HepG2 (cell line): ENCODE measurements at regions not wholly inside any gene's neighbourhood (a gene's known extent, or its start where the extent isn't known, plus 50 kb on each side); places are given as distances from the start of the nearest gene placed in this dataset.

ENCODE experiments used
- ATAC-seq: fragments of 200-7000 bp; cut with Tn5 transposase; 3 replicates; pipeline ENCODE4 v1.9.1; 2020; ENCODE audit warnings: mild to moderate bottlenecking, moderate library complexity
- BruUV-seq: library from RNA; stranded (reverse); fragments of 400-500 nt; replicated peaks from 2 replicates; lab custom pipeline; 2021; lab: Mats Ljungman, UMichigan
- CTCF ChIA-PET: fragments of 300-600 bp; formaldehyde crosslinking; extraction: SDS; loops from one replicate; lab custom pipeline; 2021; ENCODE audit warnings: low total read pairs, inconsistent platforms, low intra/inter-chr PET ratio; lab: Yijun Ruan, JAX
- POLR2A ChIA-PET: fragments of 350-600 bp; sonication (Branson Sonifier 250); formaldehyde crosslinking; loops from one replicate; lab custom pipeline; 2020; ENCODE audit warnings: antibody characterized with exemption, inconsistent platforms; lab: Yijun Ruan, JAX
- DNase-seq: peaks from one replicate; pipeline ENCODE4 v3.0.0-alpha.2; 2015; ENCODE audit warnings: low spot score
- FAIRE-seq: peaks from 3 replicates; lab custom pipeline; 2011; peaks lifted over from hg19 to GRCh38; lab: Jason Lieb, UNC
- H2AFZ ChIP-seq: one replicate; pipeline ENCODE4 v1.6.1; 2011; ENCODE audit warnings: low read length, inconsistent platforms
- H3K27ac ChIP-seq: fragments of 300-600 bp; 3 replicates; pipeline ENCODE4 v1.8.0; 2011; ENCODE audit warnings: mixed run types, mild to moderate bottlenecking, mixed read lengths, low read length, inconsistent platforms; ENCODE audit not compliant: insufficient read depth; ENCODE audit errors: extremely low read length
- H3K27me3 ChIP-seq, 2 experiments: fragments of 200-600 bp in 1 of 2; 2 replicates in 1 of 2; 3 replicates in 1 of 2; pipeline versions ENCODE4 v1.6.0 to v1.8.0; 2011; ENCODE audit warnings: low read length in 2 of 2, mild to moderate bottlenecking in 2 of 2, moderate library complexity in 2 of 2, inconsistent platforms in 1 of 2; ENCODE audit not compliant: insufficient read depth in 2 of 2, control insufficient read depth in 1 of 2
- H3K36me3 ChIP-seq, 2 experiments: fragments of 200-600 bp in 1 of 2; replicated peaks in 1 of 2; 2 replicates in 1 of 2; 3 replicates in 1 of 2; pipeline versions ENCODE4 v1.5.1 to v1.8.0; 2011; ENCODE audit warnings: low read length in 2 of 2, inconsistent platforms in 1 of 2; ENCODE audit not compliant: insufficient read depth in 2 of 2, control insufficient read depth in 1 of 2
- H3K4me1 ChIP-seq: 2 replicates; pipeline ENCODE4 v1.5.1; 2012; ENCODE audit warnings: low read length, inconsistent platforms; ENCODE audit not compliant: insufficient read depth
- H3K4me2 ChIP-seq: 2 replicates; pipeline ENCODE4 v1.6.0; 2011; ENCODE audit warnings: low read depth, low read length, inconsistent platforms
- H3K4me3 ChIP-seq, 3 experiments: fragments of 200-600 bp in 1 of 3; sonication (generic), shearing (Covaris generic) in 1 of 3; replicated peaks in 1 of 3; 2 replicates each; pipeline ENCODE4 v1.5.1; 2011 to 2016; ENCODE audit warnings: low read length in 3 of 3, inconsistent platforms in 2 of 3, low read depth in 2 of 3, mild to moderate bottlenecking in 2 of 3, control low read depth in 1 of 3, mixed read lengths in 1 of 3; ENCODE audit not compliant: insufficient read depth in 1 of 3
- H3K79me2 ChIP-seq: one replicate; pipeline ENCODE4 v1.6.1; 2011; ENCODE audit warnings: low read length, inconsistent platforms; ENCODE audit not compliant: insufficient read depth
- H3K9ac ChIP-seq: 2 replicates; pipeline ENCODE4 v1.6.0; 2011; ENCODE audit warnings: mild to moderate bottlenecking, low read depth, low read length, inconsistent platforms; ENCODE audit not compliant: insufficient read depth
- H3K9me3 ChIP-seq: 2 replicates; pipeline ENCODE4 v1.5.1; 2012; ENCODE audit warnings: mild to moderate bottlenecking, low read length
- H4K20me1 ChIP-seq: 2 replicates; pipeline ENCODE4 v1.6.0; 2011; ENCODE audit warnings: inconsistent platforms, mild to moderate bottlenecking, low read length, moderate library complexity; ENCODE audit not compliant: insufficient read depth
- CENPX ChIP-seq: sonication (generic); formaldehyde crosslinking; IDR thresholded peaks from 2 replicates; pipeline ENCODE4 v1.9.0; 2021; ENCODE audit warnings: mild to moderate bottlenecking, missing genetic modification reagents, moderate library complexity
- HMGA1 ChIP-seq: sonication (generic); formaldehyde crosslinking; conservative IDR thresholded peaks from 2 replicates; pipeline ENCODE4 v1.4.0; 2020; ENCODE audit warnings: missing genetic modification reagents
- KAT8 ChIP-seq: IDR thresholded peaks from 2 replicates; pipeline ENCODE4 v1.6.1; 2016; ENCODE audit warnings: missing genetic modification reagents, missing compliant biosample characterization
- MEIS1 ChIP-seq: sonication (generic); formaldehyde crosslinking; IDR thresholded peaks from 2 replicates; pipeline ENCODE4 v1.9.0; 2021; ENCODE audit warnings: mild to moderate bottlenecking, missing genetic modification reagents, moderate library complexity, borderline replicate concordance
- MTA1 ChIP-seq: sonication (generic); formaldehyde crosslinking; IDR thresholded peaks from 2 replicates; pipeline ENCODE4 v1.4.0; 2020; ENCODE audit warnings: missing genetic modification reagents, mild to moderate bottlenecking, borderline replicate concordance
- NFIB ChIP-seq: sonication (generic); formaldehyde crosslinking; IDR thresholded peaks from 2 replicates; pipeline ENCODE4 v1.9.0; 2021; ENCODE audit warnings: missing genetic modification reagents, mild to moderate bottlenecking, borderline replicate concordance
- PAX8 ChIP-seq: sonication (generic); formaldehyde crosslinking; IDR thresholded peaks from 2 replicates; pipeline ENCODE4 v1.8.0; 2022; ENCODE audit warnings: mild to moderate bottlenecking, missing genetic modification reagents, borderline replicate concordance
- PCBP1 ChIP-seq: fragments of 200-400 bp; formaldehyde crosslinking; IDR thresholded peaks from 2 replicates; pipeline ENCODE4 v1.6.1; 2017; ENCODE audit warnings: mild to moderate bottlenecking, low read depth, low read length, borderline replicate concordance
- PTBP1 ChIP-seq: fragments of 200-400 bp; formaldehyde crosslinking; IDR thresholded peaks from 2 replicates; pipeline ENCODE4 v1.6.1; 2018; ENCODE audit warnings: low read length, low read depth; ENCODE audit not compliant: poor library complexity, severe bottlenecking
- UBTF ChIP-seq: sonication (generic); formaldehyde crosslinking; IDR thresholded peaks from 2 replicates; pipeline ENCODE4 v1.4.0; 2020; ENCODE audit warnings: mild to moderate bottlenecking, missing genetic modification reagents
- ZBTB8A ChIP-seq: sonication (generic); formaldehyde crosslinking; IDR thresholded peaks from 2 replicates; pipeline ENCODE4 v1.4.0; 2020; ENCODE audit warnings: mild to moderate bottlenecking, low read depth, missing genetic modification reagents, borderline replicate concordance
- ZFP41 ChIP-seq: sonication (generic); formaldehyde crosslinking; IDR thresholded peaks from 2 replicates; pipeline ENCODE4 v1.4.0; 2020; ENCODE audit warnings: mild to moderate bottlenecking, missing genetic modification reagents, borderline replicate concordance
- ZFYVE20 ChIP-seq: sonication (generic); formaldehyde crosslinking; IDR thresholded peaks from 2 replicates; pipeline ENCODE4 v1.8.0; 2023; ENCODE audit warnings: low read depth, mild to moderate bottlenecking, moderate library complexity, missing genetic modification reagents, borderline replicate concordance
- ZNF20 ChIP-seq: sonication (generic); formaldehyde crosslinking; IDR thresholded peaks from 2 replicates; pipeline ENCODE4 v1.4.0; 2020; ENCODE audit warnings: mild to moderate bottlenecking, moderate library complexity, missing genetic modification reagents
- ZNF263 ChIP-seq: sonication (generic); formaldehyde crosslinking; IDR thresholded peaks from 2 replicates; pipeline ENCODE4 v1.4.0; 2020; ENCODE audit warnings: missing genetic modification reagents
- ZNF503 ChIP-seq: sonication (generic); formaldehyde crosslinking; IDR thresholded peaks from 2 replicates; pipeline ENCODE4 v1.4.0; 2020; ENCODE audit warnings: missing genetic modification reagents
- WGBS: methylation state at CpG from one replicate; pipeline ENCODE4 v1.1.6; 2017; ENCODE audit warnings: low lambda C conversion rate; 5-methylcytosine and 5-hydroxymethylcytosine counted together
- in situ Hi-C: cut with HindIII; loops from 2 replicates; pipeline ENCODE4 v1.10.0; 2017; ENCODE audit warnings: low pct_unique_long_range_greater_than_20kb; ENCODE audit not compliant: extremely low pct_ligation_motif_present
- intact Hi-C: fragments of 100-400 bp; cut with micrococcal nuclease; formaldehyde crosslinking; loops from one replicate; pipeline ENCODE4 v1.10.0; 2022; ENCODE audit not compliant: unreplicated experiment
- TF ChIP-seq, protein P1 (sequence below): sonication (generic); formaldehyde crosslinking; IDR thresholded peaks from 2 replicates; pipeline ENCODE4 v1.5.0; 2020; ENCODE audit warnings: missing genetic modification reagents
- TF ChIP-seq, protein P2 (sequence below): sonication (generic); formaldehyde crosslinking; IDR thresholded peaks from 2 replicates; pipeline ENCODE4 v1.5.1; 2020; ENCODE audit warnings: missing genetic modification reagents, mild to moderate bottlenecking, borderline replicate concordance

GRCh38 chr14:84180336-84180735 is 1349.6 kb upstream of the FLRT2 start (continued):
- TF ChIP-seq UBTF (CRISPR knock-in tag) (no peak), MEIS1 (CRISPR knock-in tag) (no peak), ZBTB8A (CRISPR knock-in tag) (no peak)
- TF ChIP-seq, protein P1, sequence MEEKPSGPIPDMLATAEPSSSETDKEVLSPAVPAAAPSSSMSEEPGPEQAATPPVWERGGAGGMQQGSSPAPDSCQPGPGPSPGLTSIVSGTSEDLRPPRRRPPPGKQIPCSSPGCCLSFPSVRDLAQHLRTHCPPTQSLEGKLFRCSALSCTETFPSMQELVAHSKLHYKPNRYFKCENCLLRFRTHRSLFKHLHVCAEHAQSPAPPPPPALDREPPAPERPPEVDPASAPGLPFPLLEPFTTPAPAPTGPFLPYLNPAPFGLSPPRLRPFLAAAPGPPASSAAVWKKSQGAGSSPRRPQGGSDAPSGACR (CRISPR knock-in tag), result no peak

- Histone ChIP-seq H3K36me3 (no peaks in the 10 kb centered on the region), H2AFZ (no peak overlapping the region), H3K79me2 (no peaks in the 10 kb centered on the region), H3K27me3 (no peaks in the 10 kb centered on the region), H4K20me1 (no peaks in the 10 kb centered on the region), H3K4me3 (no peak overlapping the region), H3K9ac (no peak overlapping the region), H3K4me1 (no peaks in the 10 kb centered on the region), H3K27ac (no peak overlapping the region), H3K9me3 (peaks cover 79% of the 10 kb centered on the region), H3K4me2 (no peak overlapping the region)
- BruUV-seq, result no TSS peak
- no peak for FAIRE-seq
- ChIA-PET CTCF (no interaction called here), POLR2A (no interaction called here)
- in situ Hi-C loops, result no loop called here
- ATAC-seq, result no peak
- intact Hi-C loops, result loop anchor here (5.0 kb wide), 1 partner anchor 1659 kb away; no protein-coding TSS in a partner anchor
- no peak for DNase-seq
- 3% methylated on average over 2 of the region's 2 CpGs for WGBS
- TF ChIP-seq NFIB (CRISPR knock-in tag) (no peak), MTA1 (CRISPR knock-in tag) (no peak), ZNF20 (CRISPR knock-in tag) (no peak), PTBP1 (no peak), HMGA1 (CRISPR knock-in tag) (no peak), ZFP41 (CRISPR knock-in tag) (no peak), ZNF263 (CRISPR knock-in tag) (no peak), CENPX (CRISPR knock-in tag) (no peak), ZFYVE20 (no peak), ZNF503 (CRISPR knock-in tag) (no peak), KAT8 (CRISPR knock-in tag) (no peak), PCBP1 (no peak), PAX8 (CRISPR knock-in tag) (no peak)
- TF ChIP-seq, protein P2, sequence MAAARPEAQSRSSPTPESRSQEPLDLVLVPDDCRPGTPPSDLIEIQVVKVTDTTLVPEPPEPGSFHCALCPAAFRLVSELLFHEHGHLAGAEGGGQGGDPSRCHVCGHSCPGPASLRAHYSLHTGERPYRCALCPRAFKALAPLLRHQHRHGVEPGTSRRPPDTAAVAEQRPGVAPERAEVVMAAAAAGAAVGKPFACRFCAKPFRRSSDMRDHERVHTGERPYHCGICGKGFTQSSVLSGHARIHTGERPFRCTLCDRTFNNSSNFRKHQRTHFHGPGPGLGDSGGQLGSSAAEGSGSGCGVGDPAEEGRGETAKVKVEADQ, result no peak
Observed at GRCh38 chr14:84181072-84181471, 1348.9 kb upstream of the FLRT2 start.
